Osteocyte (in vitro differentiated cells): ENCODE measurements at regions not wholly inside any gene's neighbourhood (a gene's known extent, or its start where the extent isn't known, plus 50 kb on each side); places are given as distances from the start of the nearest gene placed in this dataset.

Source experiments
- DNase-seq: peaks from one replicate; pipeline ENCODE4 v3.0.0; 2021; ENCODE audit warnings: mixed read lengths; ENCODE audit not compliant: unreplicated experiment; ENCODE audit errors: extremely low spot score
- H3K27ac Mint-ChIP-seq: one replicate; pipeline ENCODE4 v1.8.0; 2021; ENCODE audit warnings: mild to moderate bottlenecking, mixed read lengths; ENCODE audit not compliant: unreplicated experiment
- H3K27me3 Mint-ChIP-seq: one replicate; pipeline ENCODE4 v1.8.0; 2021; ENCODE audit warnings: mixed read lengths; ENCODE audit not compliant: unreplicated experiment
- H3K36me3 Mint-ChIP-seq: one replicate; pipeline ENCODE4 v1.8.0; 2021; ENCODE audit warnings: mixed read lengths; ENCODE audit not compliant: unreplicated experiment
- H3K4me1 Mint-ChIP-seq: one replicate; pipeline ENCODE4 v1.8.0; 2021; ENCODE audit warnings: mixed read lengths; ENCODE audit not compliant: unreplicated experiment
- H3K4me3 Mint-ChIP-seq: one replicate; pipeline ENCODE4 v1.8.0; 2021; ENCODE audit warnings: mild to moderate bottlenecking, moderate library complexity, mixed read lengths; ENCODE audit not compliant: unreplicated experiment
- H3K9me3 Mint-ChIP-seq: one replicate; pipeline ENCODE4 v1.8.0; 2021; ENCODE audit warnings: mixed read lengths; ENCODE audit not compliant: unreplicated experiment
- TF ChIP-seq, protein P1 (sequence below): fragments of 200-600 bp; sonication (generic); IDR thresholded peaks from 2 replicates; pipeline ENCODE4 v1.5.0; 2021; ENCODE audit warnings: antibody characterized with exemption, mild to moderate bottlenecking, moderate library complexity

- Mint-ChIP-seq H3K9me3 (no peaks in the 10 kb centered on the region), H3K27ac (no peak overlapping the region), H3K36me3 (no peaks in the 10 kb centered on the region), H3K27me3 (peaks cover 1% of the 10 kb centered on the region), H3K4me1 (no peaks in the 10 kb centered on the region), H3K4me3 (no peak overlapping the region)
- TF ChIP-seq, protein P1, sequence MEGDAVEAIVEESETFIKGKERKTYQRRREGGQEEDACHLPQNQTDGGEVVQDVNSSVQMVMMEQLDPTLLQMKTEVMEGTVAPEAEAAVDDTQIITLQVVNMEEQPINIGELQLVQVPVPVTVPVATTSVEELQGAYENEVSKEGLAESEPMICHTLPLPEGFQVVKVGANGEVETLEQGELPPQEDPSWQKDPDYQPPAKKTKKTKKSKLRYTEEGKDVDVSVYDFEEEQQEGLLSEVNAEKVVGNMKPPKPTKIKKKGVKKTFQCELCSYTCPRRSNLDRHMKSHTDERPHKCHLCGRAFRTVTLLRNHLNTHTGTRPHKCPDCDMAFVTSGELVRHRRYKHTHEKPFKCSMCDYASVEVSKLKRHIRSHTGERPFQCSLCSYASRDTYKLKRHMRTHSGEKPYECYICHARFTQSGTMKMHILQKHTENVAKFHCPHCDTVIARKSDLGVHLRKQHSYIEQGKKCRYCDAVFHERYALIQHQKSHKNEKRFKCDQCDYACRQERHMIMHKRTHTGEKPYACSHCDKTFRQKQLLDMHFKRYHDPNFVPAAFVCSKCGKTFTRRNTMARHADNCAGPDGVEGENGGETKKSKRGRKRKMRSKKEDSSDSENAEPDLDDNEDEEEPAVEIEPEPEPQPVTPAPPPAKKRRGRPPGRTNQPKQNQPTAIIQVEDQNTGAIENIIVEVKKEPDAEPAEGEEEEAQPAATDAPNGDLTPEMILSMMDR: no peak
- no peak for DNase-seq
These were observed 261.7 kb downstream of the MAT2B start for GRCh38 chr5:163766936-163767670.

DNA sequence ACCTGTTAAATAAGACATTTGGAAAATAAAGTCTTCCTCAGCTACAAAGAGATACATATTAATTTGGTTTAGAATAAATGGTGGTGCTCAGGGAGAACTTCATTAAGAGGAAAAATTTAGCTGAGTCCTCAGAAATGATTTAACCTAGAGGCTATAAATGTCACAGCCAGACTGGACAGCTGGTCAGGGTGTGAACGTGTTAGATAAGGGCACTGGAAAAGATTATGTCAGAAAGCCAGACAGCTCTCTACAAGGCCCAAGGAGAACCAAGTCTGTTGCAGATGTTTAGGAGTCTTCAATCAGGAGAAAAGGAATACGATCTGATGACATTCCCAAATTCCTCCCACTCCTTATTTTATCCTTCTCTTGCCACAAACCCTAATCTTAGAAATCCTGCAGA is 265.2 kb downstream of the MAT2B start:
- H3K36me3 Mint-ChIP-seq: no peaks in the 10 kb centered on the region
- H3K4me3 Mint-ChIP-seq: no peak overlapping the region
- no peak overlapping the region for H3K27ac Mint-ChIP-seq
- TF ChIP-seq, protein P1: no peak
- H3K27me3 Mint-ChIP-seq: peaks cover 3% of the 10 kb centered on the region
- no peaks in the 10 kb centered on the region for H3K4me1 Mint-ChIP-seq
- H3K9me3 Mint-ChIP-seq: no peaks in the 10 kb centered on the region
- DNase-seq: no peak

GRCh38 chr5:163772241-163772640 is 266.8 kb downstream of the MAT2B start:
- H3K27ac Mint-ChIP-seq: no peak overlapping the region
- H3K9me3 Mint-ChIP-seq: no peaks in the 10 kb centered on the region
- no peak for DNase-seq
- no peaks in the 10 kb centered on the region for H3K36me3 Mint-ChIP-seq
- no peaks in the 10 kb centered on the region for H3K4me1 Mint-ChIP-seq
- TF ChIP-seq, protein P1: no peak
- H3K4me3 Mint-ChIP-seq: no peak overlapping the region
- H3K27me3 Mint-ChIP-seq: peaks cover 3% of the 10 kb centered on the region

DNA sequence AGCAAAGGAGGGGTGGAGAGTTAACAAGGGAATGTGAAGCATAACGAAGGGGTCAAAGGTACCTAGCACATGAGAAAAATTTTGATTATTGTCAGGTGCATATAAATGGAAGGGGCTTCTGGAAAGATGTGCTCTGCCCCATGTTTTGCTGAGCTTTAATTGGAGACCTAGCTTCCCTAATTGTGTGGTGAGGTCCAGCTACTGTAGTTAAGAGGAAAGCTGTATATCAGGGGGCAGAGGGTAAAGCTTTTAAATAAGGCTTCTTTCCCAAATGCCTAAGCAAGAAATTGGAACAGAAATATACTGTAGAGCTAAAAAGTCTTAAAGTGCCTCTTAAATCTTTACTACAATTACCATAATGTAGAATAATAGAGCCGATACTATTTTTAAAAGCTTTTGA is 267.2 kb downstream of the MAT2B start:
- Mint-ChIP-seq H3K27me3 (peaks cover 3% of the 10 kb centered on the region), H3K9me3 (no peaks in the 10 kb centered on the region), H3K4me3 (no peak overlapping the region), H3K27ac (no peak overlapping the region), H3K36me3 (no peaks in the 10 kb centered on the region), H3K4me1 (no peaks in the 10 kb centered on the region)
- DNase-seq: no peak
- TF ChIP-seq, protein P1: no peak

- Mint-ChIP-seq H3K27me3 (peaks cover 3% of the 10 kb centered on the region), H3K36me3 (no peaks in the 10 kb centered on the region), H3K9me3 (no peaks in the 10 kb centered on the region), H3K4me3 (no peak overlapping the region), H3K27ac (no peak overlapping the region), H3K4me1 (no peaks in the 10 kb centered on the region)
- no peak for DNase-seq
- TF ChIP-seq, protein P1: no peak
These were observed 267.8 kb downstream of the MAT2B start for GRCh38 chr5:163773226-163773625.
